Body of pancreas (tissue), 4 donors: ENCODE measurements at regions not wholly inside any gene's neighbourhood (a gene's known extent, or its start where the extent isn't known, plus 50 kb on each side); places are given as distances from the start of the nearest gene placed in this dataset.

ENCODE experiments used
- CTCF ChIP-seq, 7 experiments: fragments of 450-650 bp in 4 of 7; fragments of 200-600 bp in 3 of 7; sonication (generic) in 3 of 7; IDR thresholded peaks; one replicate each; pipeline ENCODE4 v1.5.1; 2016 to 2019; ENCODE audit warnings: antibody characterized with exemption in 7 of 7
- POLR2A ChIP-seq, 3 donors: fragments of 450-650 bp; IDR thresholded peaks; one replicate each; pipeline ENCODE4 v1.6.1; 2016; ENCODE audit warnings: antibody characterized with exemption in 3 of 3, mild to moderate bottlenecking in 2 of 3

- TF ChIP-seq POLR2A (IDR thresholded peaks at IDR 0.05) (no peak), CTCF (IDR thresholded peaks at IDR 0.05) (no peak)
Observed at GRCh38 chrX:45716750-45717149, 516.1 kb upstream of the DIPK2B start.
